Daoy (cell line): ENCODE measurements at regions not wholly inside any gene's neighbourhood (a gene's known extent, or its start where the extent isn't known, plus 50 kb on each side); places are given as distances from the start of the nearest gene placed in this dataset.

Source experiments
- DNase-seq: peaks from one replicate; pipeline ENCODE4 v3.0.0-alpha.2; 2015; ENCODE audit warnings: low read depth

- DNase-seq = peak; percentile 40
Measured at GRCh38 chr20:57056651-57057050, 209.8 kb downstream of the BMP7 start.

GRCh38 chr20:57059055-57059596 lies 207.3 kb downstream of the BMP7 start:
- no peak for DNase-seq

- DNase-seq = no peak
Measured at GRCh38 chr20:57060407-57061050, 205.9 kb downstream of the BMP7 start.

- peak; percentile 68 for DNase-seq
Measured at GRCh38 chr20:57061051-57061900, 205.2 kb downstream of the BMP7 start.

- no peak for DNase-seq
Measured at GRCh38 chr20:57062241-57062640, 204.2 kb downstream of the BMP7 start.

GRCh38 chr20:57062696-57063270 lies 203.7 kb downstream of the BMP7 start:
- DNase-seq = no peak

- DNase-seq = no peak
Measured at GRCh38 chr20:57064836-57065235, 201.6 kb downstream of the BMP7 start.

GRCh38 chr20:57065646-57066045 lies 200.8 kb downstream of the BMP7 start:
- DNase-seq = peak; percentile 41

- DNase-seq = no peak
Measured at GRCh38 chr20:57066126-57066900, 200.1 kb downstream of the BMP7 start.

GRCh38 chr20:57069442-57069841 lies 197.0 kb downstream of the BMP7 start:
- no peak for DNase-seq

GRCh38 chr20:57070296-57070695 lies 196.1 kb downstream of the BMP7 start:
- no peak for DNase-seq

- no peak for DNase-seq
Measured at GRCh38 chr20:57071283-57071731, 195.1 kb downstream of the BMP7 start.

GRCh38 chr20:57071954-57072583 lies 194.4 kb downstream of the BMP7 start:
- no peak for DNase-seq

GRCh38 chr20:57073402-57073801 lies 193.0 kb downstream of the BMP7 start:
- DNase-seq = no peak

GRCh38 chr20:57074386-57074785 lies 192.1 kb downstream of the BMP7 start:
- no peak for DNase-seq

- DNase-seq = no peak
Measured at GRCh38 chr20:57075181-57075580, 191.3 kb downstream of the BMP7 start.

GRCh38 chr20:57075603-57076002 lies 190.8 kb downstream of the BMP7 start:
- no peak for DNase-seq

GRCh38 chr20:57076152-57076652 lies 190.2 kb downstream of the BMP7 start:
- DNase-seq = peak; percentile 71

GRCh38 chr20:57076951-57077350 lies 189.5 kb downstream of the BMP7 start:
- DNase-seq = no peak

GRCh38 chr20:57078116-57078515 lies 188.3 kb downstream of the BMP7 start:
- no peak for DNase-seq
